BE2C (cell line): ENCODE measurements at regions not wholly inside any gene's neighbourhood (a gene's known extent, or its start where the extent isn't known, plus 50 kb on each side); places are given as distances from the start of the nearest gene placed in this dataset.

ENCODE experiments used
- DNase-seq: peaks from one replicate; pipeline ENCODE4 v3.0.0-alpha.2; 2020
- H3K27me3 ChIP-seq: fragments of 250-450 bp; sonication (Bioruptor Pico); 2 replicates; pipeline ENCODE4 v1.5.1; 2020; ENCODE audit warnings: mild to moderate bottlenecking
- H3K36me3 ChIP-seq: fragments of 250-450 bp; sonication (Bioruptor Pico); 2 replicates; pipeline ENCODE4 v1.5.1; 2020; ENCODE audit warnings: mild to moderate bottlenecking
- H3K4me1 ChIP-seq: fragments of 250-450 bp; sonication (Bioruptor Pico); 2 replicates; pipeline ENCODE4 v1.5.1; 2020
- H3K4me3 ChIP-seq: 2 replicates; pipeline ENCODE4 v1.5.1; 2011; ENCODE audit warnings: low read depth, low read length
- H3K9me3 ChIP-seq: fragments of 250-450 bp; sonication (Bioruptor Pico); 2 replicates; pipeline ENCODE4 v1.5.1; 2020
- CTCF ChIP-seq: IDR thresholded peaks from 2 replicates; pipeline ENCODE4 v1.5.1; 2012; ENCODE audit warnings: mild to moderate bottlenecking, low read depth, low read length

- Histone ChIP-seq H3K36me3 (no peaks in the 10 kb centered on the region), H3K4me1 (no peaks in the 10 kb centered on the region), H3K27me3 (no peaks in the 10 kb centered on the region), H3K9me3 (no peaks in the 10 kb centered on the region), H3K4me3 (no peak overlapping the region)
- no peak for DNase-seq
- no peak for TF ChIP-seq CTCF
Measured at GRCh38 chr3:105103139-105103538, 263.6 kb upstream of the ALCAM start.

- Histone ChIP-seq H3K4me1 (no peaks in the 10 kb centered on the region), H3K4me3 (no peak overlapping the region), H3K36me3 (no peaks in the 10 kb centered on the region), H3K9me3 (no peaks in the 10 kb centered on the region; the same call in 1 of the 2 replicates), H3K27me3 (no peaks in the 10 kb centered on the region)
- no peak for TF ChIP-seq CTCF
- no peak for DNase-seq
Measured at GRCh38 chr3:105108823-105109222, 257.9 kb upstream of the ALCAM start.

GRCh38 chr3:105118905-105119304 is 247.8 kb upstream of the ALCAM start:
- no peaks in the 10 kb centered on the region for H3K9me3 ChIP-seq
- no peak for DNase-seq
- TF ChIP-seq CTCF, result no peak

GRCh38 chr3:105119801-105120340 is 246.8 kb upstream of the ALCAM start:
- no peaks in the 10 kb centered on the region for H3K4me1 ChIP-seq
- H3K36me3 ChIP-seq, result no peaks in the 10 kb centered on the region
- DNase-seq, result no peak
- TF ChIP-seq CTCF, result no peak
- H3K4me3 ChIP-seq, result no peak overlapping the region
- H3K27me3 ChIP-seq, result no peaks in the 10 kb centered on the region
- no peaks in the 10 kb centered on the region for H3K9me3 ChIP-seq

More at GRCh38 chr3:105118905-105119304, 247.8 kb upstream of the ALCAM start:
- Histone ChIP-seq H3K36me3 (no peaks in the 10 kb centered on the region), H3K4me1 (no peaks in the 10 kb centered on the region), H3K4me3 (no peak overlapping the region), H3K27me3 (no peaks in the 10 kb centered on the region)

GRCh38 chr3:105130911-105131310 is 235.8 kb upstream of the ALCAM start:
- H3K4me1 ChIP-seq, result no peaks in the 10 kb centered on the region
- no peaks in the 10 kb centered on the region for H3K36me3 ChIP-seq
- no peak for TF ChIP-seq CTCF
- DNase-seq, result no peak
- H3K27me3 ChIP-seq, result no peaks in the 10 kb centered on the region
- H3K4me3 ChIP-seq, result no peak overlapping the region
- H3K9me3 ChIP-seq, result no peaks in the 10 kb centered on the region

- TF ChIP-seq CTCF, result no peak
- H3K36me3 ChIP-seq, result no peaks in the 10 kb centered on the region
- H3K9me3 ChIP-seq, result no peaks in the 10 kb centered on the region
- no peak for DNase-seq
- H3K4me1 ChIP-seq, result no peaks in the 10 kb centered on the region
- no peak overlapping the region for H3K4me3 ChIP-seq
- H3K27me3 ChIP-seq, result no peaks in the 10 kb centered on the region
Measured at GRCh38 chr3:105137911-105138310, 228.8 kb upstream of the ALCAM start.
